ENCODE measurements at regions not wholly inside any gene's neighbourhood (a gene's known extent, or its start where the extent isn't known, plus 50 kb on each side); places are given as distances from the start of the nearest gene placed in this dataset.

- TF ChIP-seq YY1 (IDR thresholded peaks at IDR 0.05; ENCODE audit: low read depth, low read length) (no peak), NBN (IDR thresholded peaks at IDR 0.05) (no peak), TAF1 (IDR thresholded peaks at IDR 0.05; ENCODE audit: borderline replicate concordance, low read depth, low read length) (no peak), PBX3 (IDR thresholded peaks at IDR 0.05; ENCODE audit: insufficient replicate concordance, low read depth, low read length) (no peak), SMC3 (IDR thresholded peaks at IDR 0.05; ENCODE audit: borderline replicate concordance, low read length) (no peak), RCOR1 (conservative IDR thresholded peaks at IDR 0.05; ENCODE audit: low read depth, low read length) (no peak), ASH2L (IDR thresholded peaks at IDR 0.05; ENCODE audit: borderline replicate concordance, low read depth) (no peak), NRF1 (conservative IDR thresholded peaks at IDR 0.05; ENCODE audit: low read depth, low read length) (no peak), TARDBP (IDR thresholded peaks at IDR 0.05; ENCODE audit: borderline replicate concordance) (no peak), HCFC1 (IDR thresholded peaks at IDR 0.05; ENCODE audit: low read length) (no peak), KDM1A (IDR thresholded peaks at IDR 0.05; ENCODE audit: borderline replicate concordance) (no peak), POLR2A (IDR thresholded peaks at IDR 0.05; ENCODE audit: low read depth, low read length) (no peak), USF1 (IDR thresholded peaks at IDR 0.05; ENCODE audit: borderline replicate concordance, extremely low read length, insufficient read depth, low read depth, low read length) (no peak), CBX5 (IDR thresholded peaks at IDR 0.05; ENCODE audit: low read depth) (no peak)
- no peak overlapping the region for H2AFZ ChIP-seq (ENCODE audit: control insufficient read depth, low read depth, low read length)
- BruUV-seq (replicated peaks) = no TSS peak
- DNase-seq (ENCODE audit: low read depth, low spot score) = no peak
- no peak for ATAC-seq
- H3K4me1 ChIP-seq (ENCODE audit: control insufficient read depth, insufficient read depth, low read length) = no peaks in the 10 kb centered on the region
- intact Hi-C loops (cut with micrococcal nuclease; ENCODE audit: unreplicated experiment) (no loop called here), in situ Hi-C loops (cut with MboI) (no loop called here)
- no peaks in the 10 kb centered on the region for H3K36me3 ChIP-seq (ENCODE audit: control insufficient read depth in 2 of 2, insufficient read depth in 2 of 2, low read length in 1 of 2)
- RAD21 ChIA-PET (ENCODE audit: unreplicated experiment) = no interaction called here
- CTCF ChIA-PET = no interaction called here
- FAIRE-seq = no peak
- no peaks in the 10 kb centered on the region for H3K27me3 ChIP-seq (replicated peaks in 1 of 2; ENCODE audit: control insufficient read depth in 2 of 2, insufficient read depth in 2 of 2, low read length in 1 of 2)
- H3K27ac ChIP-seq (ENCODE audit: control insufficient read depth, insufficient read depth) = no peak overlapping the region
- SMC1A ChIA-PET (ENCODE audit: uncharacterized antibody, unreplicated experiment) = no interaction called here
- no peaks in the 10 kb centered on the region for H4K20me1 ChIP-seq (ENCODE audit: control insufficient read depth, insufficient read depth)
- H3K9me3 ChIP-seq (replicated peaks; ENCODE audit: control insufficient read depth, insufficient read depth, low read length) = no peaks in the 10 kb centered on the region; the same call in 2 of the 3 replicates
- H3K79me2 ChIP-seq (ENCODE audit: control insufficient read depth, insufficient read depth, low read length) = no peaks in the 10 kb centered on the region
- WGBS (ENCODE audit: insufficient coverage, insufficient replicate concordance, low lambda C conversion rate, missing lambda C conversion rate) = 41% methylated on average over 8 of the region's 8 CpGs
- no peak overlapping the region for H3K9ac ChIP-seq (ENCODE audit: control insufficient read depth, insufficient read depth, low read length)
- H3K4me3 ChIP-seq = no peak overlapping the region
- H3K4me2 ChIP-seq (ENCODE audit: control insufficient read depth, insufficient read depth) = no peak overlapping the region
- POLR2A ChIA-PET = no interaction called here
Observed at GRCh38 chr5:3333836-3334235, 261.8 kb upstream of the IRX1 start.
